Esophagus squamous epithelium (tissue), 5 donors: ENCODE measurements at regions not wholly inside any gene's neighbourhood (a gene's known extent, or its start where the extent isn't known, plus 50 kb on each side); places are given as distances from the start of the nearest gene placed in this dataset.

Experiments used
- DNase-seq: peaks from one replicate; lab custom pipeline; 2025; lab: John Stamatoyannopoulos, UW
- H3K27ac ChIP-seq, 4 donors: fragments of 200-600 bp; sonication (generic); one replicate each; pipeline ENCODE4 v1.5.1; 2016 to 2019; ENCODE audit warnings: mild to moderate bottlenecking in 1 of 4
- H3K27me3 ChIP-seq, 4 donors: fragments of 200-600 bp; sonication (generic); 1 replicate in 3 of 4; 2 replicates in 1 of 4; pipeline versions ENCODE4 v1.5.1 to v1.6.0; 2017 to 2021; ENCODE audit warnings: antibody characterized with exemption in 1 of 4
- H3K36me3 ChIP-seq, 3 donors: fragments of 200-600 bp; sonication (generic); one replicate each; pipeline ENCODE4 v1.5.1; 2016 to 2019
- H3K4me1 ChIP-seq, 3 donors: fragments of 200-600 bp; sonication (generic); one replicate each; pipeline ENCODE4 v1.5.1; 2017 to 2019
- H3K4me3 ChIP-seq, 4 donors: fragments of 200-600 bp; sonication (generic); 1 replicate in 3 of 4; 2 replicates in 1 of 4; pipeline ENCODE4 v1.5.1; 2016 to 2019; ENCODE audit warnings: mild to moderate bottlenecking in 2 of 4, moderate library complexity in 1 of 4
- H3K9me3 ChIP-seq, 3 donors: fragments of 200-600 bp; sonication (generic); one replicate each; pipeline ENCODE4 v1.5.1; 2016 to 2019
- POLR2A ChIP-seq, 4 donors: fragments of 450-650 bp; IDR thresholded peaks; one replicate each; pipeline ENCODE4 v1.6.1; 2017; ENCODE audit warnings: antibody characterized with exemption in 4 of 4, mild to moderate bottlenecking in 4 of 4, moderate library complexity in 3 of 4
- WGBS, 2 donors: methylation state at CpG; one replicate each; pipeline ENCODE4 v1.1.5; 2018; 5-methylcytosine and 5-hydroxymethylcytosine counted together
- intact Hi-C: fragments of 100-400 bp; cut with DNase I; formaldehyde crosslinking; loops from one replicate; pipeline ENCODE4 v1.15.0; 2022
- TF ChIP-seq, protein P1 (sequence below), 6 experiments: fragments of 450-650 bp in 4 of 6; fragments of 200-600 bp in 2 of 6; sonication (generic) in 2 of 6; IDR thresholded peaks; one replicate each; pipeline ENCODE4 v1.5.1; 2016 to 2019; ENCODE audit warnings: antibody characterized with exemption in 6 of 6, mild to moderate bottlenecking in 4 of 6, moderate library complexity in 4 of 6
- donor health status: DM: yes; HTN: yes; CAD: no.

DNA sequence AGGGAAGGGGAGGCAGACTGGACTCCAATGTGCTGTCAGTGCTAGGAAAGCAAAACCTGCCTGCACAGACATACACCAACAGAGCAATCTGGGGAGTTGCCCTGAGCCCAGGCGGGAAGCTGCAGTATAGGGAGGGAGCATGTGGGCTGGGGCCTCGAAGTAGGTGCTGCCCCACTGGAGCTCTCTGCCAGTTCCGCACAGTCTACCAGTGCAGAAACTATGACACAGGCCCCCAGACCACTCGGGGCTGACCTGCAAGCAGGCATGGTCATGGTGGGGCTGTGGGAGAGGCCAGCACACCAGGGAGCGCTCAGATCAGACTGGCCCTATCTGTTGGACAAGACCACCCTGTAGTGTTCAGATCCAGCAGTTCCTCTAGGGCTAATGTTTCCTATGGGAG, 344.1 kb upstream of the TRAM1L1 start:
- intact Hi-C loops: no loop called here
- Histone ChIP-seq H3K36me3 (no peaks in the 10 kb centered on the region), H3K27ac (no peak overlapping the region), H3K27me3 (no peaks in the 10 kb centered on the region), H3K9me3 (no peaks in the 10 kb centered on the region), H3K4me3 (no peak overlapping the region), H3K4me1 (no peaks in the 10 kb centered on the region)
- TF ChIP-seq POLR2A (IDR thresholded peaks at IDR 0.05): no peak
- TF ChIP-seq, protein P1, sequence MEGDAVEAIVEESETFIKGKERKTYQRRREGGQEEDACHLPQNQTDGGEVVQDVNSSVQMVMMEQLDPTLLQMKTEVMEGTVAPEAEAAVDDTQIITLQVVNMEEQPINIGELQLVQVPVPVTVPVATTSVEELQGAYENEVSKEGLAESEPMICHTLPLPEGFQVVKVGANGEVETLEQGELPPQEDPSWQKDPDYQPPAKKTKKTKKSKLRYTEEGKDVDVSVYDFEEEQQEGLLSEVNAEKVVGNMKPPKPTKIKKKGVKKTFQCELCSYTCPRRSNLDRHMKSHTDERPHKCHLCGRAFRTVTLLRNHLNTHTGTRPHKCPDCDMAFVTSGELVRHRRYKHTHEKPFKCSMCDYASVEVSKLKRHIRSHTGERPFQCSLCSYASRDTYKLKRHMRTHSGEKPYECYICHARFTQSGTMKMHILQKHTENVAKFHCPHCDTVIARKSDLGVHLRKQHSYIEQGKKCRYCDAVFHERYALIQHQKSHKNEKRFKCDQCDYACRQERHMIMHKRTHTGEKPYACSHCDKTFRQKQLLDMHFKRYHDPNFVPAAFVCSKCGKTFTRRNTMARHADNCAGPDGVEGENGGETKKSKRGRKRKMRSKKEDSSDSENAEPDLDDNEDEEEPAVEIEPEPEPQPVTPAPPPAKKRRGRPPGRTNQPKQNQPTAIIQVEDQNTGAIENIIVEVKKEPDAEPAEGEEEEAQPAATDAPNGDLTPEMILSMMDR (IDR thresholded peaks at IDR 0.05): no peak
- no CpG with 5 or more reads among the region's 5 CpGs for WGBS, 2 donors
- DNase-seq: no peak

DNA sequence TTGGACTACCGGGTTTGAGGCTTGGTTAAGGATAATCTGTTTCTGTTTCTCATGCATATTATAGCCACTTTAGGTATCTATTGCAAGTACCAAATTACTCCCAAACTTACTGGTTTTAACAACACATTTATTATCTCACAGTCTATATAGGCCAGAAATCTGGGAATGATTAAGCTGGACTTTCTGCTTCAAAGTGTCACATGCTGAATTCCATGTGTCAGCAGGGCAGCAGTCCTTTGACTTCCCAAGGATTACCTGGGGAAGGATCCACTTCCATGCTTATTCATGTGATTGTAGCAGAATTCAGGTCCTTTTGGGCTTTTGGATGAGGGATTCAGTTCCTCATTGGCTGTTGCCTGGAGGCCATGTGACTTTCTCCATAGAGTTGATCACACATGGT, 349.0 kb upstream of the TRAM1L1 start:
- no peaks in the 10 kb centered on the region for H3K36me3 ChIP-seq
- TF ChIP-seq POLR2A (IDR thresholded peaks at IDR 0.05): no peak
- TF ChIP-seq, protein P1 (IDR thresholded peaks at IDR 0.05): no peak
- H3K4me3 ChIP-seq: no peak overlapping the region
- 24 to 50% methylated on average over 1 of the region's 1 CpG for WGBS, 2 donors
- no peaks in the 10 kb centered on the region for H3K27me3 ChIP-seq
- H3K27ac ChIP-seq: no peak overlapping the region
- H3K4me1 ChIP-seq: no peaks in the 10 kb centered on the region
- DNase-seq: no peak
- intact Hi-C loops: no loop called here
- no peaks in the 10 kb centered on the region for H3K9me3 ChIP-seq

DNA sequence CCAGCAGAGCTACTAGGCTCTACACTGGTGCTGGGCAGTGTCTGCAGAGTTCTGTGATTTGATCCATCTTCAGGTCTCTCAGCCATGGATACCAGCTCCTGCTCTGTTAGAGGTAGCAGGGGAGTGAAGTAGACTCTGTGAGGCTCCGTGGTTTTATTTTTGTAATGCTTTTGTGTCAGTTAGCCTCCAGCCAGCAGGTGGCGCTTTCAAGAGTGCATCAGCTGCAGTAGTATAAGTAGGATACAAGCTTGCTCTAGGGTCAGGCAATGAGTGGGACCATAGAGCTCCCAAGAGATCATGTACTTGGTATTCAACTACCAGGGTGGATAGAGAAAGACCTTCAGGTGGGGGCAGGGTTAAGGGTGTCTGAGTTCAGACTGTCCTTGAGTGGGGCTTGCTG, 362.5 kb upstream of the TRAM1L1 start:
- Histone ChIP-seq H3K27ac (no peak overlapping the region), H3K27me3 (no peaks in the 10 kb centered on the region), H3K4me3 (no peak overlapping the region), H3K36me3 (no peaks in the 10 kb centered on the region), H3K9me3 (peaks cover 0 to 17% (median 0%) of the 10 kb centered on the region in 3 donors), H3K4me1 (no peaks in the 10 kb centered on the region)
- no peak for DNase-seq
- WGBS, 2 donors: 100% methylated on average over 1 of the region's 2 CpGs; no CpG with 5 or more reads in 1 of the 2 donors
- TF ChIP-seq, protein P1 (IDR thresholded peaks at IDR 0.05): no peak
- no peak for TF ChIP-seq POLR2A (IDR thresholded peaks at IDR 0.05)
- intact Hi-C loops: no loop called here

DNA sequence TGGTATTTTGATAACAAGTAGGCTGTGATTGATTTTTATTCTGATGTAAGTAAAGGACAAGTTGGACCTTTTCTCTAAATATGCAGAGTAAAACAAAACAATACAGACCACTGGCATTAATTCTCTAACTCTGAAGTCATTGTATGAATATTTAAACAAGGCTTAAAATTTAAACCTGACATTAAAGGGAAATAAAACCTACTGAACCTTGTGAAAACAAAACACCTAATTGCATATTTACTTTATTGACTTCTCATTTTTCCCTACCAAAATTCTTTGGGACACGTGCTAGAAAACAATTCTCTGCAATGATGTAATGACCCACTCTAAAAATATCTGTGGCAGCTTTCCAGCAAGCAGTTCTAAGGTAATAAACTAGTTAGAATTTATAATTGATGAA, 369.7 kb upstream of the TRAM1L1 start:
- WGBS, 2 donors: 7 to 15% methylated on average over 1 of the region's 1 CpG
- H3K4me1 ChIP-seq: no peaks in the 10 kb centered on the region

DNA sequence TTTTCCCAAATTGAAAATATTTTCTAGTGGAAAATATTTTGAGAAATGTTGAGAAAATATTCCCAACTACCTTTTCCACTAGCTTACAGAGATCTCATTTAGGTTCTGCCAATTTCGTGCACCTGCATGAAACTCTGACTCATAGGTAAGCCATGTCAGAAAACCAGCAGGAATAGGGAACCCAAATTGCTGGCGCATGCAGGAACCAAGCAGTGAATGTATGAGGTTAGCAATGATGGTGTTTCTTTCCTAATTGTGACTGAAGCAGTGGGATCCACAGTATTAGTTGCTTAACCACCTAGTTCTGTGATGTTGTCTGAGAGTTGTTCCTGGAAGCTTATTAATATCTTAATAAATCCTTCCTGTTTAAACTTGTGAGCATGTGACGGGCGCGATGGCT, 381.0 kb upstream of the TRAM1L1 start:
- no peak for TF ChIP-seq POLR2A (IDR thresholded peaks at IDR 0.05)
- TF ChIP-seq, protein P1 (IDR thresholded peaks at IDR 0.05): no peak
- 69 to 77% methylated on average over 5 of the region's 5 CpGs for WGBS, 2 donors
- no peaks in the 10 kb centered on the region for H3K4me1 ChIP-seq
- intact Hi-C loops: no loop called here
- H3K9me3 ChIP-seq: no peaks in the 10 kb centered on the region
- no peak overlapping the region for H3K4me3 ChIP-seq
- no peaks in the 10 kb centered on the region for H3K36me3 ChIP-seq
- DNase-seq: no peak
- no peak overlapping the region for H3K27ac ChIP-seq
- H3K27me3 ChIP-seq: no peaks in the 10 kb centered on the region

More for the DNA sequence above, 369.7 kb upstream of the TRAM1L1 start:
- H3K27me3 ChIP-seq: no peaks in the 10 kb centered on the region
- no peak overlapping the region for H3K4me3 ChIP-seq
- no peak overlapping the region for H3K27ac ChIP-seq
- intact Hi-C loops: no loop called here
- H3K9me3 ChIP-seq: no peaks in the 10 kb centered on the region
- TF ChIP-seq POLR2A (IDR thresholded peaks at IDR 0.05): no peak
- TF ChIP-seq, protein P1 (IDR thresholded peaks at IDR 0.05): no peak
- no peak for DNase-seq
- H3K36me3 ChIP-seq: no peaks in the 10 kb centered on the region
